ENCODE measurements at regions not wholly inside any gene's neighbourhood (a gene's known extent, or its start where the extent isn't known, plus 50 kb on each side); places are given as distances from the start of the nearest gene placed in this dataset.

- no peaks in the 10 kb centered on the region for H3K27me3 Mint-ChIP-seq
- no peak for TF ChIP-seq CTCF (conservative IDR thresholded peaks at IDR 0.05)
- H3K9me3 Mint-ChIP-seq: peaks cover 4% of the 10 kb centered on the region
- H3K4me1 Mint-ChIP-seq (ENCODE audit: unreplicated experiment): no peaks in the 10 kb centered on the region
- H3K4me3 Mint-ChIP-seq: no peak overlapping the region
- H3K36me3 Mint-ChIP-seq: no peaks in the 10 kb centered on the region
- no peak for DNase-seq (ENCODE audit: extremely low spot score, unreplicated experiment)
- H3K27ac Mint-ChIP-seq: no peak overlapping the region
Measured at GRCh38 chr18:43952398-43952797, 675.1 kb upstream of the SYT4 start.

- H3K27ac Mint-ChIP-seq: no peak overlapping the region
- no peaks in the 10 kb centered on the region for H3K36me3 Mint-ChIP-seq
- no peaks in the 10 kb centered on the region for H3K4me1 Mint-ChIP-seq (ENCODE audit: unreplicated experiment)
- no peaks in the 10 kb centered on the region for H3K9me3 Mint-ChIP-seq
- DNase-seq (ENCODE audit: extremely low spot score, unreplicated experiment): no peak
- TF ChIP-seq CTCF (conservative IDR thresholded peaks at IDR 0.05): no peak
- H3K27me3 Mint-ChIP-seq: peaks cover 2% of the 10 kb centered on the region
- H3K4me3 Mint-ChIP-seq: no peak overlapping the region
Measured at GRCh38 chr18:43961722-43962121, 684.4 kb upstream of the SYT4 start.

GRCh38 chr18:43964666-43965065 lies 687.4 kb upstream of the SYT4 start:
- no peaks in the 10 kb centered on the region for H3K27me3 Mint-ChIP-seq
- TF ChIP-seq CTCF (conservative IDR thresholded peaks at IDR 0.05): no peak
- no peak for DNase-seq (ENCODE audit: extremely low spot score, unreplicated experiment)
- peaks cover 7% of the 10 kb centered on the region for H3K4me1 Mint-ChIP-seq (ENCODE audit: unreplicated experiment)
- no peak overlapping the region for H3K4me3 Mint-ChIP-seq
- no peak overlapping the region for H3K27ac Mint-ChIP-seq
- H3K9me3 Mint-ChIP-seq: no peaks in the 10 kb centered on the region
- H3K36me3 Mint-ChIP-seq: no peaks in the 10 kb centered on the region

- no peaks in the 10 kb centered on the region for H3K9me3 Mint-ChIP-seq
- no peaks in the 10 kb centered on the region for H3K36me3 Mint-ChIP-seq
- TF ChIP-seq CTCF (conservative IDR thresholded peaks at IDR 0.05): no peak
- peaks cover 7% of the 10 kb centered on the region for H3K4me1 Mint-ChIP-seq (ENCODE audit: unreplicated experiment)
- no peak for DNase-seq (ENCODE audit: extremely low spot score, unreplicated experiment)
- H3K27ac Mint-ChIP-seq: no peak overlapping the region
- H3K4me3 Mint-ChIP-seq: no peak overlapping the region
- no peaks in the 10 kb centered on the region for H3K27me3 Mint-ChIP-seq
Measured at GRCh38 chr18:43965691-43966090, 688.4 kb upstream of the SYT4 start.

- no peaks in the 10 kb centered on the region for H3K36me3 Mint-ChIP-seq
- H3K4me3 Mint-ChIP-seq: no peak overlapping the region
- H3K27me3 Mint-ChIP-seq: no peaks in the 10 kb centered on the region
- TF ChIP-seq CTCF (conservative IDR thresholded peaks at IDR 0.05): no peak
- DNase-seq (ENCODE audit: extremely low spot score, unreplicated experiment): no peak
- H3K4me1 Mint-ChIP-seq (ENCODE audit: unreplicated experiment): peaks cover 7% of the 10 kb centered on the region
- no peaks in the 10 kb centered on the region for H3K9me3 Mint-ChIP-seq
- H3K27ac Mint-ChIP-seq: no peak overlapping the region
Measured at GRCh38 chr18:43970656-43971055, 693.4 kb upstream of the SYT4 start.

- Mint-ChIP-seq H3K36me3 (no peaks in the 10 kb centered on the region), H3K27me3 (no peaks in the 10 kb centered on the region), H3K4me1 (ENCODE audit: unreplicated experiment) (no peaks in the 10 kb centered on the region), H3K9me3 (no peaks in the 10 kb centered on the region), H3K4me3 (no peak overlapping the region), H3K27ac (no peak overlapping the region)
- TF ChIP-seq CTCF (conservative IDR thresholded peaks at IDR 0.05): no peak
- no peak for DNase-seq (ENCODE audit: extremely low spot score, unreplicated experiment)
Measured at GRCh38 chr18:43978174-43978573, 700.9 kb upstream of the SYT4 start.
